HAP-1 (cell line): ENCODE measurements at regions not wholly inside any gene's neighbourhood (a gene's known extent, or its start where the extent isn't known, plus 50 kb on each side); places are given as distances from the start of the nearest gene placed in this dataset.
A peak's percentile ranks its signal among the peaks of the same experiment; 100 is the strongest.

Source experiments
- DNase-seq, 2 experiments: peaks; one replicate each; pipeline ENCODE4 v3.0.0-alpha.2; 2016 to 2020; ENCODE audit warnings: low spot score in 2 of 2
- H3K27me3 ChIP-seq: fragments of 250-450 bp; sonication (Bioruptor Pico); 2 replicates; pipeline ENCODE4 v1.5.1; 2020; ENCODE audit warnings: low read depth, mild to moderate bottlenecking, moderate library complexity
- H3K36me3 ChIP-seq: fragments of 250-450 bp; sonication (Bioruptor Pico); replicated peaks from 2 replicates; pipeline ENCODE4 v1.5.1; 2020; ENCODE audit warnings: mild to moderate bottlenecking
- H3K4me1 ChIP-seq: fragments of 250-450 bp; sonication (Bioruptor Pico); 2 replicates; pipeline ENCODE4 v1.5.1; 2020; ENCODE audit warnings: mild to moderate bottlenecking
- H3K4me3 ChIP-seq: fragments of 250-450 bp; sonication (Bioruptor Pico); 2 replicates; pipeline ENCODE4 v1.5.1; 2020; ENCODE audit warnings: mild to moderate bottlenecking, moderate library complexity
- H3K9me3 ChIP-seq: fragments of 250-450 bp; sonication (Bioruptor Pico); 2 replicates; pipeline ENCODE4 v1.5.1; 2020; ENCODE audit warnings: mild to moderate bottlenecking, moderate library complexity
- in situ Hi-C: fragments of 300-500 bp; cut with MboI; formaldehyde crosslinking; loops from 3 replicates; pipeline ENCODE4 v1.14.3; 2020; ENCODE audit warnings: low sequenced_read_pairs, inconsistent platforms, mixed read lengths

- in situ Hi-C loops = no loop called here
- no peak for DNase-seq
- Histone ChIP-seq H3K4me1 (peaks cover 28% of the 10 kb centered on the region), H3K9me3 (no peaks in the 10 kb centered on the region), H3K4me3 (no peak overlapping the region), H3K27me3 (no peaks in the 10 kb centered on the region), H3K36me3 (no peaks in the 10 kb centered on the region)
These were observed 228.8 kb downstream of the TGFB2 start for GRCh38 chr1:218573925-218574324.

GRCh38 chr1:218575079-218575478 is 229.9 kb downstream of the TGFB2 start:
- H3K27me3 ChIP-seq = no peaks in the 10 kb centered on the region
- H3K9me3 ChIP-seq = no peaks in the 10 kb centered on the region
- H3K4me3 ChIP-seq = no peak overlapping the region
- H3K36me3 ChIP-seq = no peaks in the 10 kb centered on the region
- in situ Hi-C loops = no loop called here
- peaks cover 25% of the 10 kb centered on the region for H3K4me1 ChIP-seq
- no peak for DNase-seq

- in situ Hi-C loops = no loop called here
These were observed 230.7 kb downstream of the TGFB2 start for GRCh38 chr1:218575856-218576255.

GRCh38 chr1:218582646-218583045 is 237.5 kb downstream of the TGFB2 start:
- in situ Hi-C loops = no loop called here
- Histone ChIP-seq H3K27me3 (no peaks in the 10 kb centered on the region), H3K4me3 (no peak overlapping the region), H3K4me1 (no peaks in the 10 kb centered on the region), H3K36me3 (no peaks in the 10 kb centered on the region), H3K9me3 (no peaks in the 10 kb centered on the region)
- no peak for DNase-seq

More at GRCh38 chr1:218575856-218576255, 230.7 kb downstream of the TGFB2 start:
- no peak for DNase-seq
- peaks cover 20% of the 10 kb centered on the region for H3K4me1 ChIP-seq
- H3K4me3 ChIP-seq = no peak overlapping the region
- H3K36me3 ChIP-seq = no peaks in the 10 kb centered on the region
- no peaks in the 10 kb centered on the region for H3K9me3 ChIP-seq
- no peaks in the 10 kb centered on the region for H3K27me3 ChIP-seq

GRCh38 chr1:218584418-218585155 is 239.5 kb downstream of the TGFB2 start:
- no peaks in the 10 kb centered on the region; the same call in 1 of the 2 replicates for H3K9me3 ChIP-seq
- H3K36me3 ChIP-seq = no peaks in the 10 kb centered on the region
- no peaks in the 10 kb centered on the region for H3K4me1 ChIP-seq
- no peak overlapping the region for H3K4me3 ChIP-seq
- in situ Hi-C loops = no loop called here
- no peaks in the 10 kb centered on the region for H3K27me3 ChIP-seq
- no peak for DNase-seq

GRCh38 chr1:218585511-218586184 is 240.5 kb downstream of the TGFB2 start:
- Histone ChIP-seq H3K4me1 (no peaks in the 10 kb centered on the region), H3K36me3 (no peaks in the 10 kb centered on the region), H3K9me3 (no peaks in the 10 kb centered on the region; the same call in 1 of the 2 replicates), H3K4me3 (no peak overlapping the region), H3K27me3 (no peaks in the 10 kb centered on the region)
- in situ Hi-C loops = no loop called here
- no peak for DNase-seq

- H3K4me3 ChIP-seq = no peak overlapping the region
- H3K4me1 ChIP-seq = no peaks in the 10 kb centered on the region
- in situ Hi-C loops = no loop called here
- no peaks in the 10 kb centered on the region for H3K27me3 ChIP-seq
- H3K9me3 ChIP-seq = no peaks in the 10 kb centered on the region; the same call in 1 of the 2 replicates
- DNase-seq = no peak
- no peaks in the 10 kb centered on the region for H3K36me3 ChIP-seq
These were observed 242.8 kb downstream of the TGFB2 start for GRCh38 chr1:218587900-218588299.

- no peaks in the 10 kb centered on the region for H3K36me3 ChIP-seq
- H3K9me3 ChIP-seq = no peaks in the 10 kb centered on the region; the same call in 1 of the 2 replicates
- no peaks in the 10 kb centered on the region for H3K4me1 ChIP-seq
- no peak for DNase-seq
- in situ Hi-C loops = no loop called here
- no peaks in the 10 kb centered on the region for H3K27me3 ChIP-seq
- no peak overlapping the region for H3K4me3 ChIP-seq
These were observed 243.5 kb downstream of the TGFB2 start for GRCh38 chr1:218588540-218589172.

- Histone ChIP-seq H3K9me3 (no peaks in the 10 kb centered on the region; the same call in 1 of the 2 replicates), H3K4me1 (no peaks in the 10 kb centered on the region), H3K27me3 (no peaks in the 10 kb centered on the region), H3K36me3 (no peaks in the 10 kb centered on the region), H3K4me3 (no peak overlapping the region)
- in situ Hi-C loops = no loop called here
- no peak for DNase-seq
These were observed 244.4 kb downstream of the TGFB2 start for GRCh38 chr1:218589487-218589886.

GRCh38 chr1:218591966-218592365 is 246.8 kb downstream of the TGFB2 start:
- no peak overlapping the region for H3K4me3 ChIP-seq
- no peaks in the 10 kb centered on the region for H3K4me1 ChIP-seq
- no peaks in the 10 kb centered on the region for H3K27me3 ChIP-seq
- no peak for DNase-seq
- H3K9me3 ChIP-seq = no peaks in the 10 kb centered on the region; the same call in 1 of the 2 replicates
- no peaks in the 10 kb centered on the region for H3K36me3 ChIP-seq
- in situ Hi-C loops = no loop called here

- H3K9me3 ChIP-seq = no peaks in the 10 kb centered on the region; the same call in 1 of the 2 replicates
- H3K36me3 ChIP-seq = no peaks in the 10 kb centered on the region
- H3K27me3 ChIP-seq = no peaks in the 10 kb centered on the region
- DNase-seq = peak in 1 of 2 experiments; percentile 7
- in situ Hi-C loops = no loop called here
- H3K4me3 ChIP-seq = no peak overlapping the region
- no peaks in the 10 kb centered on the region for H3K4me1 ChIP-seq
These were observed 247.6 kb downstream of the TGFB2 start for GRCh38 chr1:218592688-218593087.

GRCh38 chr1:218600968-218601367 is 255.8 kb downstream of the TGFB2 start:
- H3K27me3 ChIP-seq = no peaks in the 10 kb centered on the region
- no peak for DNase-seq

GRCh38 chr1:218604217-218604616 is 259.1 kb downstream of the TGFB2 start:
- Histone ChIP-seq H3K4me1 (no peaks in the 10 kb centered on the region), H3K27me3 (no peaks in the 10 kb centered on the region), H3K9me3 (no peaks in the 10 kb centered on the region), H3K36me3 (no peaks in the 10 kb centered on the region), H3K4me3 (no peak overlapping the region)
- in situ Hi-C loops = no loop called here
- DNase-seq = no peak

More at GRCh38 chr1:218600968-218601367, 255.8 kb downstream of the TGFB2 start:
- Histone ChIP-seq H3K9me3 (no peaks in the 10 kb centered on the region), H3K4me1 (no peaks in the 10 kb centered on the region), H3K4me3 (no peak overlapping the region), H3K36me3 (no peaks in the 10 kb centered on the region)
- in situ Hi-C loops = no loop called here
